ENCODE measurements at regions not wholly inside any gene's neighbourhood (a gene's known extent, or its start where the extent isn't known, plus 50 kb on each side); places are given as distances from the start of the nearest gene placed in this dataset.

- TF ChIP-seq TAF1 (IDR thresholded peaks at IDR 0.05; ENCODE audit: low read depth) (no peak), USF1 (IDR thresholded peaks at IDR 0.05) (no peak), YY1 (IDR thresholded peaks at IDR 0.05; ENCODE audit: low read depth) (no peak), ZBTB7A (IDR thresholded peaks at IDR 0.05; ENCODE audit: low read depth) (no peak), EP300 (IDR thresholded peaks at IDR 0.05; ENCODE audit: borderline replicate concordance) (no peak)
Observed at GRCh38 chr3:168952551-168952950, 711.0 kb downstream of the MECOM start.
